Stimulated activated effector memory CD8-positive, alpha-beta T cell treated with anti-CD3 and anti-CD28 coated beads, Interleukin-12 subunit alpha, Interleukin-12 subunit beta, amount 100 ng/mL, for 72 hours (primary cell): ENCODE measurements at regions not wholly inside any gene's neighbourhood (a gene's known extent, or its start where the extent isn't known, plus 50 kb on each side); places are given as distances from the start of the nearest gene placed in this dataset.
"Not testable (repeated sequence)": the region's sequence is repeated elsewhere in the genome, so short reads cannot be mapped to it uniquely, and the experiment has no call there.

Source experiments
- ATAC-seq: fragments of 150-1000 bp; cut with Tn5 transposase; 2 replicates; pipeline ENCODE4 v1.10.0; 2021
- DNase-seq, 2 donors: peaks; one replicate each; pipeline ENCODE4 v3.0.0; 2021 to 2022; ENCODE audit warnings: low spot score in 2 of 2
- H3K27ac Mint-ChIP-seq: one replicate; pipeline ENCODE4 v1.8.0; 2022; ENCODE audit warnings: mild to moderate bottlenecking, mixed read lengths
- H3K36me3 Mint-ChIP-seq: one replicate; pipeline ENCODE4 v1.8.0; 2022; ENCODE audit warnings: mild to moderate bottlenecking, mixed read lengths
- H3K4me1 Mint-ChIP-seq: one replicate; pipeline ENCODE4 v1.8.0; 2022; ENCODE audit warnings: mixed read lengths
- H3K4me3 Mint-ChIP-seq: one replicate; pipeline ENCODE4 v1.8.0; 2022; ENCODE audit warnings: mild to moderate bottlenecking, mixed read lengths
- H3K9me3 Mint-ChIP-seq: one replicate; pipeline ENCODE4 v1.8.0; 2022; ENCODE audit warnings: mixed read lengths

DNA sequence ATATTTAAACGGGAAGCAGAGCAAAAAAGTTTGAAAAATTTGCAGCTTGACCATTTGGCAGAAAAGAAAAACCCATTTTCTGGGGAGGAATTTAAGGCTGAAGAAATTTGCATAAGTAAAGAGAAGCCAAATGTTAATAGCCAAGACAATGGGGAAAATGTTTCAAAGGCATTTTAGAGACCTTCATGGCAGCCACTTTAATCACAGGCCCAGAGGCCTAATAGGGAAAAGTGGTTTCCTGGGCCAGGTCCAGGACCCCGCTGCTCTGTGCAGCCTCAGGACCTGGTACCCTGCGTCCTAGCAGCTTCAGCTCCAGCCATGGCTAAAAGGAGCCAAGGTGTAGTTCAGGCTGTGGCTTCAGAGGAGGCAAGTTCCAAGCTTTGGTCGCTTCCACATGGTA, 507.3 kb downstream of the SLCO4C1 start:
- Mint-ChIP-seq H3K4me1 (no peaks in the 10 kb centered on the region), H3K27ac (no peak overlapping the region), H3K36me3 (no peaks in the 10 kb centered on the region), H3K9me3 (peaks cover 7% of the 10 kb centered on the region), H3K4me3 (no peak overlapping the region)
- ATAC-seq (peak; percentile 11), DNase-seq (no peak)

DNA sequence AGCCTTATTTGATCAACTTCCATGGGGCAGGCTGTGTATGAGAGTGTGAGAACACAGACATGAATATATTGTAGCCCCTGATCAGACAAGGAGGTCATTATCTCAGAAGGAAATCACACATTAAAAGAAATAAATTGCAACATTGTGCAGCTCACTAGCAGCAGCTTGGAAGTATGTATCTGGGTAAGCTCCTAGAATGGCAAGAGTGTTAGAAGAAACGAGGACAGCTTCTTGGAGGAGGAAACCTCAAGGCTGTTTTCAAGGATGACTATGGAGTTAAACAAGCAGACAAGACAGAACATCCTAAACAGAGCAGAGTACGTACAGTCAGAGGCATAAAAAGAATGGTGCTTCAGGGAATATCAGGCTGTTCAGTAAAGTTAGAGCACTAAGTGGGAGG, 511.0 kb downstream of the SLCO4C1 start:
- H3K4me1 Mint-ChIP-seq = no peaks in the 10 kb centered on the region
- H3K9me3 Mint-ChIP-seq = peaks cover 7% of the 10 kb centered on the region
- DNase-seq (no peak), ATAC-seq (no peak)
- H3K27ac Mint-ChIP-seq = no peak overlapping the region
- H3K4me3 Mint-ChIP-seq = no peak overlapping the region
- no peaks in the 10 kb centered on the region for H3K36me3 Mint-ChIP-seq

DNA sequence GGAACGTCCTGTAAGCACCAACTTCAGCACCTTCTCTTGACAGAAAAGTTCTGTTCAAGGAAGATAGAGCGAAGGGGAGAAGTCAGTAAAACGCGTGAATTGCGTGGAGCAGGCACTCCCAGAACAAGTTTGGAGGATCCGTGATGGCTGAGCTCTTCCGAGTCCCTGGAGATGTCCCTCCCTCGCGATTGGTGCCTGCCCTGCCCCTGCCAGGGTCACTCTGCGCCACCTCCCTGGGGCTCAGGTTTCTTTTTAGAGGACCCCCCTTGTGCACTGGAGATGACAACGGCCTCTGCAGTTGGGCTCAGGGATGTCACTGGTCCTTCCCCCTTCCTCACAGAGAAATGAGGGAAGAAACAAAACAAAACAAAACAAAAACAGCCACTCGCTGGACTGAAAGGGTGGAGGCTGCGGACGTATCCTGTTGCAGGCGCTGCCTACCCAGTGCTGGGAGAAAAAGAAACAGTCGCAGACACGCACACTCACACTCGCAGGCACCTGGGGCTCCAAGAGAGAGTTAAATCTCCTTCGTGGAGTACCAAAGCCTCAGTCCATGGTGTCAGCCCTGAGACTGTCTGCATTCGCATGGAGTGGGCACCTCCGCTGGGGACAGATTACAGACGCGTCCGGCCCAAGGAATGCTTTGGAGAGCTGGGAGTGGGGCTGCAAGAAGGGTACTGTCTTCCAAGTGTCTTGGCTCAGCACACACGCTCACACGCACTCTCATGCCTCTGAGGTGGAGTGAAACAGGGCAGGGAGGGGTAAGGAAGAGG, 512.7 kb downstream of the SLCO4C1 start:
- no peaks in the 10 kb centered on the region for H3K4me1 Mint-ChIP-seq
- H3K27ac Mint-ChIP-seq = no peak overlapping the region
- no peaks in the 10 kb centered on the region for H3K36me3 Mint-ChIP-seq
- H3K9me3 Mint-ChIP-seq = peaks cover 6% of the 10 kb centered on the region
- peak; percentile 26 for ATAC-seq
- DNase-seq = no peak
- H3K4me3 Mint-ChIP-seq = no peak overlapping the region

DNA sequence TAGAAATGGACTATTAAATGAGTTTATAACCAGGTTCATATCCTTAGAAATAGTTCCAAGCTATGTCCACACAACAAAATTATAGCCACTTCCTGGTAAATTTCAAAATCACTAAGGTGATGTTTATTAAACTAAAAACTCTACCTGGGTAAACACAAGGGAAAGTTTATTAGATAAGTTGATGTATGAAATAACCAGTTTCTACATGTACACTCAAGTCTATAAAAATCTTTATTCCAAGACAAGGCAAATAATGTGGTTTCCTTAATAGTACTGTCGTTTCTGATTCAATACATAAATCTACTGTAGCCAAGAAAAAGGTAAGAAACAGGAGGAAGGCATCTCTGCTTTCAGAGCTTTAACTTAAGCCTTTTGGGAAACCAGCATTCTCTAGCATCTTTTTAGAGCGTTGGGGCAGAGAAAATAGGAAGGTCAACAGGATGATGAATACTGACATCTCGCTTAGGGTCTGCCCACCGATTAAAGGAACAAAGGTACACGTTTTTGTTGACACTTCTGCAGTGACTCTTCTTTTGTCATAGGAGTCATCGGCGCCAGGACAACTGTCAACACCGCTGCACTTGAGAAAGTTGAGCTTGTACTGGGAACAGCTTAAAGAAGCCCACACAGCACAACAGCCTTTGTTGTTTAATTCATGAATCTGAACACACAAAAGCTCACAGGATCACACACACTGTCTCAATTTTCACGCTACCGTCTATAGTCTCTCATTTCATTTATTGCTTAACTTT, 513.6 kb downstream of the SLCO4C1 start:
- Mint-ChIP-seq H3K36me3 (no peaks in the 10 kb centered on the region), H3K27ac (no peak overlapping the region), H3K4me1 (no peaks in the 10 kb centered on the region), H3K9me3 (peaks cover 6% of the 10 kb centered on the region), H3K4me3 (no peak overlapping the region)
- DNase-seq (no peak), ATAC-seq (no peak)

DNA sequence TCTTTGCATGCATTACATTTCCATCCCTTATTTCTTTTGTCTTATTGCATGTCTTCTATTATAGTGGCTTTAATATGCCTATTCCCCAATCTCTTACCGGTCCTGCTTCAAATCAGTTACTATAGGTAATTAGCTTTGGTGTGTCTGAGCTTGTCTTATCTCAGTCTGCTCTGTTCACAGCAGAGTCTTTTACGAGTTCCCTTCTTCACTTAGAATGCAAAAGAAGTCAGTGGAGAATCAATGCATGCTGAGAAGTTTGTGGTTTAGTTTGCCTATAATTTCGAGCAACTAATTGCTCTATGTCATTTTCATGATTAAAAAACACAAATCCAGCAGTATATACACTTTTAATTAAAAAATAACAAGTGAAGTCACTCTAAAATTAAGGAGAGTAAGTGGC, 545.0 kb downstream of the SLCO4C1 start:
- Mint-ChIP-seq H3K4me1 (no peaks in the 10 kb centered on the region), H3K36me3 (no peaks in the 10 kb centered on the region), H3K4me3 (no peak overlapping the region), H3K27ac (no peak overlapping the region), H3K9me3 (peaks cover 10% of the 10 kb centered on the region)
- no peak for ATAC-seq
- DNase-seq = no peak

DNA sequence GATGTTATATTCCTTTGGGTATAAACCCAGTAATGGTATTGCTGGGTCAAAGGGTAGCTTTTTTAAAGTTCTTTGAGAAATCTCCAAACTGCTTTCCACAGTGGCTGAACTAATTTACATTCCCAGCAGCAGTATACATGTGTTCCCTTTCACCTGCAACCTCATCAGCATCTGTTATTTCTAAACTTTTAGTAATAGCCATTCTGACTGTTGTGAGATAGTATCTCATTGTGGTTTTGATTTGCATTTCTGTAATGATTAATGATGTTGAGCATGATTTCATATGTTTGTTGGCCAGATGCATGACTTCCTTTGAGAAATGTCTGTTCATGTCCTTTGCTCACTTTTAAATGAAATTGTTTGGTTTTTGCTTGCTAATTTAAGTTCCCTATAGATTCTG, 553.1 kb downstream of the SLCO4C1 start:
- H3K4me1 Mint-ChIP-seq, H3K27ac Mint-ChIP-seq, H3K4me3 Mint-ChIP-seq, ATAC-seq, H3K9me3 Mint-ChIP-seq, H3K36me3 Mint-ChIP-seq, DNase-seq: not testable (repeated sequence)

DNA sequence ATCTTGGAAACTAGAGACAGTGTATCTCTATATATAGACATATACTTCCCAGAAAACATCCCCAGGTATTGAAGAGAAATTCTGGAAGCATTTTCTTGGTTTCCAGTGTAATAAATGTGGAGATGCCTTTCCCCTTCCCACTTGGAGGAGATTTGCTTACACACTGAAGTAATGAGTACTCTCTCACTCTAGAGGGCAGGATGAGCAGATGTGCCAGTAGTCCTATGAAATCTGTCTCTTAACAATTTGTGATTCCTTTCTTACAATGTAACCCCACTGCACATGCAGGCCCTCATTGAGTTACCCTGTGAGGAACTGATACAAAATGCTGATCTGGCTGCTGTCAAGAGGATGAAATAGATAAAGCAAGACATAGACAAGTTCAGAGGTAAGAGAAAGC, 567.2 kb downstream of the SLCO4C1 start:
- Mint-ChIP-seq H3K9me3 (no peaks in the 10 kb centered on the region), H3K4me3 (no peak overlapping the region), H3K36me3 (no peaks in the 10 kb centered on the region), H3K27ac (no peak overlapping the region), H3K4me1 (no peaks in the 10 kb centered on the region)
- DNase-seq = no peak
- no peak for ATAC-seq

DNA sequence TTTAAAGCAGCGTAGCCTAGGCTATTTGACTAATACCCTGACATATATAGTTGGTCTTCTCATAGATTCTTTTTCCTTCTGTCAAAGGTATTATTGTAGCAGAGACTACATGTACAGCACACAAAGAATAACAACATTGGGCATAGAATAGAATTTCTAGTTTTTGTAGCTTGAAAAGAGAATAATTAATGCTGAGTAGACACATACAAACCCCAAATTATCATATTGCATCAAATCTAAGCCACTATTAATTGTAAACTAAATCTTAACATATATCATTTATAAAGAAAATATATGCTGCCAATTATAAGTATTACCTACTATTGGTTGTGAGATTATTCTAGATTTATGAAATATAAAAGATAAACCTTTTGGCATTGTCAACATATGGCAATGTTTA, 574.5 kb downstream of the SLCO4C1 start:
- no peaks in the 10 kb centered on the region for H3K4me1 Mint-ChIP-seq
- DNase-seq (no peak), ATAC-seq (no peak)
- no peaks in the 10 kb centered on the region for H3K36me3 Mint-ChIP-seq
- peaks cover 3% of the 10 kb centered on the region for H3K9me3 Mint-ChIP-seq
- no peak overlapping the region for H3K27ac Mint-ChIP-seq
- H3K4me3 Mint-ChIP-seq = no peak overlapping the region

DNA sequence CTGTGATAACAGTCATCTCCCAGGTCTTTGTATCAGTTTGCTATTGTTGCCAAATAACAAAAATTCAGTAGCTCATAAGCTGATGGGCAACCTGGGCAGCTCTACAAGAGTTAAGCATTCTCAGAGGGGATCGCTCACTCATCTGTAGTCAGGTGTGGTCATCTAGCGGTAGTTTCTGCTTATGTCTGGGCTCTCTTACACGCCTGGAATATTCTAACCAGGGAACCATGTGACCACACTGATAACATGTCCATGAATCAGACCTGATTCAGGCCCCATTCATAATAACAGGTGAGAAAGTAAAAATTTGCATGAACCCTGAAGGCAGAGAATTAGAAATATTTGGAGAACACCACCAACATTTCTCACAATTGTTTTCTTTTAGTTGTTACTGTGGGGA, 576.1 kb downstream of the SLCO4C1 start:
- Mint-ChIP-seq H3K4me1 (no peaks in the 10 kb centered on the region), H3K9me3 (peaks cover 3% of the 10 kb centered on the region), H3K27ac (no peak overlapping the region), H3K4me3 (no peak overlapping the region), H3K36me3 (no peaks in the 10 kb centered on the region)
- no peak for DNase-seq
- ATAC-seq = no peak

DNA sequence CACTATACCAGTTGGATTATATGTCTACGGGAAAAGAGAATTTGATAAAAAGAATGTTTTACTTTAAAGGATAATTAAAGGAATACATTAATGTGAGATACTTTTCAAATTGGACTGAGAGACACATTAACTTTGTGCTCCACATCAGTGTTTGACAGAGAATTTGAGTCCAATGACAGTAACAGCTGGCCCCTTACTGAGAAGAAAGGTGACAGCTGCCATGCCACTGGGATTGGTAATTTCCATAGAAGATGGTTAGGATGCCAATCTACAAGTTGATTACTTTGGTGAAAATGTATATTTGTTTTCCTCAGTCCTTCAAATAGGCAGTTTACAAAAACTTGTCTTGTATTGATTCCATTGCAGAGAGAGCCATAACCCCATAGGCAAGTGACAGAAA, 578.4 kb downstream of the SLCO4C1 start:
- H3K4me1 Mint-ChIP-seq = no peaks in the 10 kb centered on the region
- DNase-seq = no peak
- H3K9me3 Mint-ChIP-seq = peaks cover 11% of the 10 kb centered on the region
- no peak overlapping the region for H3K27ac Mint-ChIP-seq
- H3K36me3 Mint-ChIP-seq = no peaks in the 10 kb centered on the region
- no peak for ATAC-seq
- no peak overlapping the region for H3K4me3 Mint-ChIP-seq

DNA sequence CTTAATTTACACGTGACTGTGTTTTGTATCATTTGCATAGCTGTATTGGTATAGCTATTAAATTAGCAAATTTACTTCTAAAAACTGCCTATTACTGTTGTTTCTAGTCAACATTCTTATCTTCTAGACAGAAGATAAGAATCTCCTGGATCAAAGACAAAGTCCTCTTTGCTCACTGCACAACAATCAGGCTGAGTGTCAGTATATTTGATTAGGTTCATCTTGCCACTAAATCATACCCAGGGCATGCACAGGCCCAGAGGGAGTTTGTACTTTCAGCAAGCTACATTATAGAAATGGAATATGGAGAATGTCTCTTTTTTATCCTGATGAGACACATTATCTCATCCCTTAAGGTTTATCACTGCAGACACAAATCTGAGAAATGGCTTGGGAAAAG, 579.1 kb downstream of the SLCO4C1 start:
- H3K36me3 Mint-ChIP-seq = no peaks in the 10 kb centered on the region
- no peak for DNase-seq
- peaks cover 8% of the 10 kb centered on the region for H3K9me3 Mint-ChIP-seq
- H3K27ac Mint-ChIP-seq = no peak overlapping the region
- no peaks in the 10 kb centered on the region for H3K4me1 Mint-ChIP-seq
- no peak for ATAC-seq
- no peak overlapping the region for H3K4me3 Mint-ChIP-seq

DNA sequence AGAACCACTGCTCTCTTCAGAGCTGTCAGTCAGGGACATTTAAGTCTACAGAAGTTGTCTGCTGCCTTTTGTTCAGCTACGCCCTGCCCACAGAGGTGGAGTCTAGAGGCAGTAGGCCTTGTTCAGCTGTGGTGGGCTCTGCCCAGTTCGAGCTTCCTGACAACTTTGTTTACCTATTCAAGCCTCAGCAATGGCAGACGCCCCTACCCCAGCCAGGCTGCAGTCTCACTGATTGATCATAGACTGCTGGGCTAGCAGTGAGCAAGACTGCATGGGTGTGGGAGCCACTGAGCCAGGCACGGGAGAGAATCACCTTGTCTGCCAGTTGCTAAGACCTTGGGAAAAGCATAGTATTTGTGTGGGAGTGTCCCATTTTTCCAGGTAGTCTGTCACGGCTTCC, 580.3 kb downstream of the SLCO4C1 start:
- not testable (repeated sequence) for DNase-seq

DNA sequence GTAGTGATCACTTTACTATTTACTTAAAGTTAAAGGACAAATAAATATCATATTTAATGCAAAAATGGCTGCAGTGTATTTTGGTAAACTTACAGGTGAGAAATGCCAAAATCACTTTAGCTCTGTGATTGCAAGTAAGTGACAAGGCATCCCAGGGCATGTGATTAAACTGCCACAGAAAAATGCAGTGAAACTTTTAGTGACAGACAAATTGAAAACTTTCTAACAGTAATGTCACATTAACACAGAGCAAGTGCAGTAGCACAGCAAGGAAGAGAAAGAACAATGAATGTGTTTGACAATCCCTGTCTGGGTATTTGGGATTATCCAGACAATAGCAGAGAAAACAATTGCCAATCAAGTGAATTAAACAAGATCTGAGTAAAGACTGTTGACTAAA, 606.8 kb downstream of the SLCO4C1 start:
- no peak for ATAC-seq
- no peaks in the 10 kb centered on the region for H3K36me3 Mint-ChIP-seq
- no peak for DNase-seq
- no peaks in the 10 kb centered on the region for H3K4me1 Mint-ChIP-seq
- no peak overlapping the region for H3K27ac Mint-ChIP-seq
- no peaks in the 10 kb centered on the region for H3K9me3 Mint-ChIP-seq
- H3K4me3 Mint-ChIP-seq = no peak overlapping the region

More for the DNA sequence above, 580.3 kb downstream of the SLCO4C1 start:
- not testable (repeated sequence) for ATAC-seq, H3K36me3 Mint-ChIP-seq, H3K27ac Mint-ChIP-seq, H3K4me3 Mint-ChIP-seq, H3K9me3 Mint-ChIP-seq, H3K4me1 Mint-ChIP-seq

DNA sequence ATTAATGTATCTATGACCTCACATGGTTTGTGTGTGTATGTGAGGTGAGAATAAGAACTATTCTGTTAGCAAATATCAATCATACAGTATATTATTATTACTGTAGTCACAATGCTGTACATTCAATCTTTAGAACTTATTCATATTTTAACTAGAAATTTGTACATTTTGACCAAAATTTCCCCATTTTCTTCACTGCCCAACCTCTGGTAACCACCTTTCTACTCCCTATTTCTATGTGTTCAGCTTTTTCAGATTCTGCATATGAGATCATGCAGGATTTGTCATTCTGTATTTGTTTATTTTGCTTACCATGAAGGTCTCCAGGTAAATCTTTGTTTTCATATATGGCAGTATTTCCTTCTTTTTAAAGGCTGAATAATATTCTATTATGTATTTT, 607.9 kb downstream of the SLCO4C1 start:
- DNase-seq (no peak), ATAC-seq (no peak)
- Mint-ChIP-seq H3K9me3 (no peaks in the 10 kb centered on the region), H3K36me3 (no peaks in the 10 kb centered on the region), H3K4me1 (no peaks in the 10 kb centered on the region), H3K27ac (no peak overlapping the region), H3K4me3 (no peak overlapping the region)

DNA sequence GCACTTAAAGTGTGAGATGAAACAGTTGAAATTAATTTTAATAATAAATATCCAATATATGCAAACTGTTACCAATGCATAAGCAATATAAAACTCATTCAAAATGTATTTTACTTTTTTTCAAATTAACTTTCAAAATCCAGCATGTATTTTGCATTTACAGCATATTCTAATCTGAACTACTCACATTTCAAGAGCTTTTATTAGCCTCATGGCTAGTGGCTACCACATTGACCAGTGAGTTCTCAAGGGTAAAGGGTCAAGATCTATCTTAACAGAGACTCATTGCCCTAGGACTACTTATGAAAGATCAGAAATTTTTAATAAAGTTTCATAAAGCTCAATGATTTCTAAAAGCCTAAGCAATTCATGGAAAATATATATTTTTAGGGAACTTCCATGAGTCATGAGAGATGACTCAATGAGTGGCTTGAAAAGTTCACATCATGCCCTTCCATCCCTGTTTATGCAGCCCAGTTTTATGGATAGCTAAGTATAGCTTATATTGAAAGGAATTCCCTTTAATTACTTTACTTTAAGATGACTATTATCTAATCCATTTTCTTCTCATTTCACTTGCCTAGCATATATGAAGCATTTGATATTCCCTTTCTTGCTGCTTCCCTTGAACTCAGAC, 608.6 kb downstream of the SLCO4C1 start:
- no peaks in the 10 kb centered on the region for H3K9me3 Mint-ChIP-seq
- DNase-seq (no peak), ATAC-seq (no peak)
- H3K27ac Mint-ChIP-seq = no peak overlapping the region
- H3K4me1 Mint-ChIP-seq = no peaks in the 10 kb centered on the region
- H3K4me3 Mint-ChIP-seq = no peak overlapping the region
- H3K36me3 Mint-ChIP-seq = no peaks in the 10 kb centered on the region
